CD14-positive monocyte (primary cell): ENCODE measurements at regions not wholly inside any gene's neighbourhood (a gene's known extent, or its start where the extent isn't known, plus 50 kb on each side); places are given as distances from the start of the nearest gene placed in this dataset.

Source experiments
- DNase-seq, 3 donors: peaks; one replicate each; pipeline ENCODE4 v3.0.0-alpha.2; 2011 to 2022
- H2AFZ ChIP-seq: 2 replicates; pipeline ENCODE4 v1.6.0; 2012; ENCODE audit warnings: mild to moderate bottlenecking, low read depth, low read length, inconsistent platforms; ENCODE audit not compliant: insufficient read depth, poor library complexity, severe bottlenecking
- H3K27ac ChIP-seq, 2 donors: 1 replicate in 1 of 2; 2 replicates in 1 of 2; pipeline ENCODE4 v1.5.1; 2012 to 2013; ENCODE audit warnings: low read length in 2 of 2, control low read depth in 1 of 2, inconsistent platforms in 1 of 2, low read depth in 1 of 2, mild to moderate bottlenecking in 1 of 2
- H3K27me3 ChIP-seq, 2 donors: one replicate each; pipeline versions ENCODE4 v1.6.0 to v1.6.1; 2011 to 2013; ENCODE audit warnings: low read length in 2 of 2; ENCODE audit not compliant: control insufficient read depth in 2 of 2, insufficient read depth in 2 of 2
- H3K36me3 ChIP-seq, 2 donors: replicated peaks in 1 of 2; 1 replicate in 1 of 2; 2 replicates in 1 of 2; pipeline versions ENCODE4 v1.5.1 to v1.6.1; 2012 to 2013; ENCODE audit warnings: low read length in 2 of 2, control low read depth in 1 of 2, inconsistent platforms in 1 of 2, mild to moderate bottlenecking in 1 of 2; ENCODE audit not compliant: insufficient read depth in 2 of 2, control insufficient read depth in 1 of 2
- H3K4me1 ChIP-seq, 2 donors: 1 replicate in 1 of 2; 2 replicates in 1 of 2; pipeline versions ENCODE4 v1.5.1 to v1.6.1; 2012 to 2013; ENCODE audit warnings: low read length in 2 of 2, control low read depth in 1 of 2, inconsistent platforms in 1 of 2, mild to moderate bottlenecking in 1 of 2, moderate library complexity in 1 of 2; ENCODE audit not compliant: insufficient read depth in 2 of 2, control insufficient read depth in 1 of 2
- H3K4me2 ChIP-seq: replicated peaks from 2 replicates; pipeline ENCODE3; 2012; ENCODE audit warnings: low read length, moderate library complexity, mild to moderate bottlenecking; ENCODE audit not compliant: poor library complexity, severe bottlenecking; ENCODE audit errors: extremely low read depth
- H3K4me3 ChIP-seq, 3 experiments: fragments of 200-600 bp in 1 of 3; sonication (generic) in 1 of 3; replicated peaks in 1 of 3; 1 replicate in 2 of 3; 2 replicates in 1 of 3; pipeline ENCODE4 v1.5.1; 2011 to 2013; ENCODE audit warnings: low read length in 3 of 3, mild to moderate bottlenecking in 3 of 3, control low read depth in 2 of 3, low read depth in 2 of 3, inconsistent platforms in 1 of 3, moderate library complexity in 1 of 3
- H3K79me2 ChIP-seq: 2 replicates; pipeline ENCODE4 v1.6.0; 2012; ENCODE audit warnings: mild to moderate bottlenecking, control low read depth, inconsistent platforms, low read length, moderate library complexity; ENCODE audit not compliant: insufficient read depth
- H3K9ac ChIP-seq: 2 replicates; pipeline ENCODE4 v1.6.0; 2017; ENCODE audit warnings: low read length, mild to moderate bottlenecking; ENCODE audit not compliant: insufficient read depth, poor library complexity, severe bottlenecking
- H3K9me3 ChIP-seq, 2 donors: replicated peaks in 1 of 2; 1 replicate in 1 of 2; 2 replicates in 1 of 2; pipeline versions ENCODE4 v1.5.1 to v1.6.1; 2012 to 2013; ENCODE audit warnings: low read length in 2 of 2, control low read depth in 1 of 2; ENCODE audit not compliant: control insufficient read depth in 1 of 2, insufficient read depth in 1 of 2
- H4K20me1 ChIP-seq: 2 replicates; pipeline ENCODE4 v1.6.0; 2012; ENCODE audit warnings: mild to moderate bottlenecking, low read length, control low read depth, moderate library complexity; ENCODE audit not compliant: insufficient read depth
- H3K27ac Mint-ChIP-seq, 7 donors: one replicate each; pipeline ENCODE4 v1.8.0; 2020; ENCODE audit warnings: mild to moderate bottlenecking in 7 of 7, mixed read lengths in 7 of 7, moderate library complexity in 6 of 7, inconsistent platforms in 2 of 7
- H3K27me3 Mint-ChIP-seq, 3 donors: one replicate each; pipeline ENCODE4 v1.8.0; 2021 to 2022; ENCODE audit warnings: low read depth in 3 of 3, mild to moderate bottlenecking in 3 of 3, mixed read lengths in 3 of 3, moderate library complexity in 3 of 3, inconsistent platforms in 1 of 3
- H3K36me3 Mint-ChIP-seq, 2 donors: one replicate each; pipeline ENCODE4 v1.8.0; 2020; ENCODE audit warnings: mixed read lengths in 2 of 2, inconsistent platforms in 1 of 2, mild to moderate bottlenecking in 1 of 2
- H3K4me1 Mint-ChIP-seq: one replicate; pipeline ENCODE4 v1.8.0; 2020; ENCODE audit warnings: mild to moderate bottlenecking, mixed read lengths
- H3K4me3 Mint-ChIP-seq, 2 donors: one replicate each; pipeline ENCODE4 v1.8.0; 2020; ENCODE audit warnings: mild to moderate bottlenecking in 2 of 2, mixed read lengths in 2 of 2, moderate library complexity in 1 of 2
- H3K9me3 Mint-ChIP-seq, 7 donors: one replicate each; pipeline ENCODE4 v1.8.0; 2020 to 2022; ENCODE audit warnings: mixed read lengths in 7 of 7, mild to moderate bottlenecking in 6 of 7, moderate library complexity in 6 of 7, inconsistent platforms in 2 of 7
- CTCF ChIP-seq: fragments of 200-600 bp; IDR thresholded peaks from one replicate; pipeline ENCODE4 v1.8.0; 2022; ENCODE audit warnings: antibody characterized with exemption, mild to moderate bottlenecking
- WGBS: methylation state at CpG from one replicate; pipeline ENCODE4 v1.1.5; 2013; ENCODE audit warnings: missing lambda C conversion rate; ENCODE audit not compliant: insufficient coverage; 5-methylcytosine and 5-hydroxymethylcytosine counted together
- intact Hi-C, 2 donors: fragments of 100-400 bp; cut with micrococcal nuclease; formaldehyde crosslinking; loops; one replicate each; pipeline versions ENCODE4 v1.15.0 to v1.15.1; 2023

GRCh38 chr22:48834404-48834803 lies 993.3 kb downstream of the BRD1 start:
- H3K4me2 ChIP-seq = no peak overlapping the region
- DNase-seq = no peak
- Mint-ChIP-seq H3K27me3 (peaks cover 2 to 4% (median 3%) of the 10 kb centered on the region in 3 donors), H3K9me3 (peaks cover 9 to 39% (median 22%) of the 10 kb centered on the region in 7 donors), H3K27ac (no peak overlapping the region), H3K4me3 (no peak overlapping the region), H3K36me3 (no peaks in the 10 kb centered on the region), H3K4me1 (no peaks in the 10 kb centered on the region)
- H2AFZ ChIP-seq = no peak overlapping the region
- peaks cover 10 to 34% of the 10 kb centered on the region in 2 donors for H3K9me3 ChIP-seq
- intact Hi-C loops = no loop called here
- no peak overlapping the region for H3K27ac ChIP-seq
- no peaks in the 10 kb centered on the region for H4K20me1 ChIP-seq
- no peaks in the 10 kb centered on the region for H3K27me3 ChIP-seq
- H3K79me2 ChIP-seq = no peaks in the 10 kb centered on the region
- no peak overlapping the region for H3K4me3 ChIP-seq
- no CpG with 5 or more reads among the region's 5 CpGs for WGBS
- H3K4me1 ChIP-seq = no peaks in the 10 kb centered on the region
- H3K36me3 ChIP-seq = no peaks in the 10 kb centered on the region
- H3K9ac ChIP-seq = no peak overlapping the region
- TF ChIP-seq CTCF = no peak

GRCh38 chr22:48832592-48832991 lies 995.1 kb downstream of the BRD1 start:
- TF ChIP-seq CTCF = no peak
- 100% methylated on average over 2 of the region's 4 CpGs for WGBS
- Mint-ChIP-seq H3K4me3 (no peak overlapping the region), H3K36me3 (no peaks in the 10 kb centered on the region), H3K27ac (no peak overlapping the region), H3K4me1 (no peaks in the 10 kb centered on the region), H3K27me3 (peaks cover 3 to 6% (median 3%) of the 10 kb centered on the region in 3 donors), H3K9me3 (peaks cover 9 to 39% (median 22%) of the 10 kb centered on the region in 7 donors)
- Histone ChIP-seq H4K20me1 (no peaks in the 10 kb centered on the region), H2AFZ (no peak overlapping the region), H3K27ac (no peak overlapping the region), H3K4me1 (no peaks in the 10 kb centered on the region), H3K4me2 (no peak overlapping the region), H3K4me3 (no peak overlapping the region), H3K79me2 (no peaks in the 10 kb centered on the region), H3K9ac (no peak overlapping the region), H3K9me3 (peaks cover 7 to 40% of the 10 kb centered on the region in 2 donors), H3K36me3 (no peaks in the 10 kb centered on the region), H3K27me3 (no peaks in the 10 kb centered on the region)
- DNase-seq = no peak
- intact Hi-C loops = no loop called here
